ENCODE measurements at regions not wholly inside any gene's neighbourhood (a gene's known extent, or its start where the extent isn't known, plus 50 kb on each side); places are given as distances from the start of the nearest gene placed in this dataset.

DNA sequence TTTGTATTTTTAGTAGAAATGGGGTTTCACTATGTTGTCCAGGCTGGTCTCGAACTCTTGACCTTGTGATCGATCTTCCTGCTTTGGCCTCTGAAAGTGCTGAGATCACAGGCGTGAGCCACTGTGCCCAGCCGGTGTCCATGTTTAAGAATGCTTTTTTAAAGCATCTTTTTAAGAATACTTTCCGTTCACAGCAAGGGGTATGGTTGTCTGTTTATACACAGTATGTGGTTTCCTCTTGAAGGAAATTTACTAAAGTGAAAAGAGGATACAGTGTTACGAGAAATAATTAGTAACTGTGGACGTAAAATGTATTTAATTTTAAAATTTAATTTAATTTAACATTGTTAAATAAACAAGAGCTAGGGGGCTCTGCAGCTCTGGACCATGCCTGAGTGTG, 73.4 kb downstream of the GSC start:
- TF ChIP-seq EP300 (IDR thresholded peaks at IDR 0.05) = no peak
- TF ChIP-seq CTCF (IDR thresholded peaks at IDR 0.05) = no peak
- TF ChIP-seq POLR2AphosphoS5 (IDR thresholded peaks at IDR 0.05) = no peak
- no peak for TF ChIP-seq POLR2A (IDR thresholded peaks at IDR 0.05)
